H1 (cell line): ENCODE measurements at regions not wholly inside any gene's neighbourhood (a gene's known extent, or its start where the extent isn't known, plus 50 kb on each side); places are given as distances from the start of the nearest gene placed in this dataset.

ENCODE experiments used
- CTBP2 ChIP-seq: IDR thresholded peaks from 2 replicates; pipeline ENCODE4 v1.7.0; 2011; ENCODE audit warnings: borderline replicate concordance, mild to moderate bottlenecking, moderate library complexity, mixed read lengths, low read length; ENCODE audit not compliant: insufficient read depth, insufficient read length
- MAFK ChIP-seq: IDR thresholded peaks from 2 replicates; pipeline ENCODE4 v1.6.1; 2012; ENCODE audit warnings: low read depth, mild to moderate bottlenecking, improper control_type of control experiment, low read length

- TF ChIP-seq CTBP2 (no peak), MAFK (no peak)
- TF ChIP-seq, all 59 proteins: peak for 0
These were observed 91.9 kb downstream of the GABPA start (continued) for GRCh38 chr21:25826652-25827051.
